LHCN-M2 (cell line): ENCODE measurements at regions not wholly inside any gene's neighbourhood (a gene's known extent, or its start where the extent isn't known, plus 50 kb on each side); places are given as distances from the start of the nearest gene placed in this dataset.
A peak's percentile ranks its signal among the peaks of the same experiment; 100 is the strongest.

ENCODE experiments used
- DNase-seq: peaks from one replicate; pipeline ENCODE4 v3.0.0-alpha.2; 2012; ENCODE audit warnings: low read depth

- DNase-seq = no peak
These were observed 742.0 kb upstream of the LRRTM4 start for GRCh38 chr2:78264130-78264529.

- DNase-seq = no peak
These were observed 744.3 kb upstream of the REG3G start for GRCh38 chr2:78281164-78281563.

GRCh38 chr2:78290581-78291214 lies 734.8 kb upstream of the REG3G start:
- no peak for DNase-seq

DNA sequence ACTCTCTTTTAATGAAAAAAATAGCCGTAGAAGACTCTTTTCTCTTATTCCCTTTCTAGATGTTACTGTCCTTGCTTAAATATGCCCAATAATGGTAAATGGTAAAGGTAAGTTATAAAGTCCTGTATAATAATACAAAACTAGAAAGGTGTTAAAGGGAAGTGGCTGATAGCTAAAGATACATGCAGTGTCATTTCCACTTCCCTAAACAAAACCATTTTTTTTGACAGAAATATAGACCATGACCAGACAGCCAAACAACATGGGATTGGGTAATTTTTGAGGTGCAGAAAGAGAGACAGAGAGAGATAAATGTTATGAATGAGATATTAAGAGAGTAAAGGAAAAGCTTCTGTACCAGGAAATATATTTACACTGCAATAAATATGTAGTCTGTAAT lies 731.7 kb upstream of the REG3G start:
- no peak for DNase-seq

DNA sequence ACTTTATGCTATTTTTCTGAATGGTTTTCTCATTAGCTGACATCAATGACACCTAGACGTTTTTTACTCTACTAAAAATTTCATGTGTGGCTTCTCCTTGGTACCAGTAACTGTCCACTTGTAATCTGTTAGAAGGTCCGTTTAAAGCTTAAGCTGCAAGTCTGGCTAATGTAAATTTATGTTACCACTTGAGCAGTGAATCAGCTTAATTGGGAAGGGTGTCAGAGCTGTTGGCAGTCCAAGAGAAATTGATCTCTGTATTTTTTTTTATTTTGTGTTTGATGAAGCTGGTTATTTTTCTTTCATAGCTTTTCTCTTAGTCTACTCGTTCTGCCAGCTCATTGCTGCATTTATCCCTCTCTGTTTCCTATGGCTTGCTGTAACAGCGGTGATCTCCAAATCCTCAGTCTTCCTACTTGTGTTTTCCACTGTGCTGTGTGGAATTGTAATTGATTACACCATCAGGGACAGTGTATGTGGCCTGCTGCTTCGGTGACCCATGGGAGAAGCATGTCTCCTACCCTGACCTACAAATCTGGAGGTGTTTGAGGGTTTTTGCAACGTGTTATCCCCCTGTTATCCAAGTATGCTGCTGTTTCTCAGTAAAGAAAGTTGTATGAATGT lies 724.2 kb upstream of the REG3G start:
- DNase-seq = no peak

DNA sequence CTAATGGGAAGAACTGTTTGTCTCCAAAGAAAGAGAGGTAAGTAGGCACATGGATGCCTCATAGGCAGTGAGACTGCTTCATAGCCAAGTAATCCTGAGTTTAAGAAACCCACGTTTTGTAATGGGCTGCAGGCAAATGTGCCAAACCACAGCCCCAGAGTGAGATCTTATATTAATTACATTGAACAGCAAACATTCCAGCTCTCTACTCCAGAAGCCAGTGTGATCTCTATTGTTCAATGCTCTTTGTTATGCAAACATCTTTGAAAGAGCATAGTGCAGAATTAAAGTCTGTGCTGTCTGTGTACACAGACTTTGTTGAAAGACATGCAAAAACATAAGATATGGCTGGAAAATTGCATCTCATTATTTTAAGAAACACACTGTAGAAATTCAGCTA lies 720.8 kb upstream of the REG3G start:
- no peak for DNase-seq

GRCh38 chr2:78309460-78309859 lies 716.0 kb upstream of the REG3G start:
- DNase-seq = no peak

GRCh38 chr2:78315368-78315767 lies 710.1 kb upstream of the REG3G start:
- no peak for DNase-seq

DNA sequence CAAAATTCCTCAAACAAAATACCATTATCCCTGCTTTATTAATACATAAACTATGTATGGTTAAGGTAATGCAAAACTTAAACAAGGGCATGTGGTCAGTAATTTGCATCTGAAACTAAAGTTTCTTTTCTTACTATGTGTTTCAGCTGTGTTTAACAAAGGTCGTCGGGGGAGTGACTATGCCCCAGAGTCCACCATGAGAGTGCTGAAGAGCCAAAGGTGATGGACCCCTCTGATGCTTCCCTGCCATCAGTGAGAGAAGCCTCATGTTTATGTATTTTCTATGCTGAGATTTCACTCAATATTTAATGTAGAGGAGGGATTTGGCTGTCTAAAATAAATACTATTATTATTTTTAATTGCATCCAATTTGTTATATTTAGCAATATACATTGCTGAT lies 707.2 kb upstream of the REG3G start:
- DNase-seq = no peak

GRCh38 chr2:78330193-78330592 lies 695.3 kb upstream of the REG3G start:
- no peak for DNase-seq

GRCh38 chr2:78351208-78351607 lies 674.3 kb upstream of the REG3G start:
- no peak for DNase-seq

- peak; percentile 0 for DNase-seq
These were observed 672.3 kb upstream of the REG3G start for GRCh38 chr2:78353168-78353567.

- DNase-seq = no peak
These were observed 669.5 kb upstream of the REG3G start for GRCh38 chr2:78355967-78356366.

GRCh38 chr2:78383576-78383975 lies 641.9 kb upstream of the REG3G start:
- no peak for DNase-seq

- DNase-seq = no peak
These were observed 628.3 kb upstream of the REG3G start for GRCh38 chr2:78397198-78397597.

GRCh38 chr2:78407960-78408794 lies 617.3 kb upstream of the REG3G start:
- DNase-seq = no peak

- no peak for DNase-seq
These were observed 616.7 kb upstream of the REG3G start for GRCh38 chr2:78408795-78409118.

DNA sequence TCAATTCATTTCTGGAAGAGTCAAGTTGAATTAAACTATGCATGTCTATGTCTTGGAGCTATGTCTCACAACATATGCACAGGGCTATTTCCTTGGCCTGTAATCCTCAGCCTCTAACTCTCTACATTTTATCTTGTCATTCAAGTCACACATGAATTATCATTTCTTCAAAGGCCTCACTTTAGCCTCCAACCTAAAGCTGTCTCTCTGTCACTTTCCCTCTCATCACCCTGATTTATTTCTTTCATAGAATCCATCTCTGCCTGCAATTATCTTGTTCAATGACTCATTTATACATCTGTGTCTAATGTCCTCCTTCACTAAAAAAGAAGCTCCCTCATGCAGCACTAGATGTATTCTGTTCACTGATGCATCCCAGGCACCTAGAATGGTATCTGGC lies 614.2 kb upstream of the REG3G start:
- DNase-seq = no peak

- no peak for DNase-seq
These were observed 608.7 kb upstream of the REG3G start for GRCh38 chr2:78416625-78417300.

- no peak for DNase-seq
These were observed 608.1 kb upstream of the REG3G start for GRCh38 chr2:78417355-78417754.

DNA sequence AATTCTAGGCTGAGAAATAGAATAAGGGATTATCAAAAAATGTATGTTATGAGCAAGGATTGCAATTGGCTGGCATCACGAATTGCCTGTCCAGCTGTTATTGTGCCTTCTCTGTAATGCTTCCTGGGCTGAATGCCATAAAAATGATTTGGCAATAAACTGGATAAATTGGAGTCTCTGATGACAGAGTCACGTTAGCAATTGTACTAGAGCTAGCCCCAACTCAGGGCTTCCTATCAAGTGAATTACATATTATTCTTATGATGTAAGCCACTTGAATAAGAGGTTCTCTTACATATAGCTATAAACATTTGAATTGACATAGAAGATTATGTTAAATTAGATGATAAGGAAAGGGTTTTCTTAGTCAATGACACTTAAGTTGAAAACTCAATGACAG lies 607.5 kb upstream of the REG3G start:
- no peak for DNase-seq

DNA sequence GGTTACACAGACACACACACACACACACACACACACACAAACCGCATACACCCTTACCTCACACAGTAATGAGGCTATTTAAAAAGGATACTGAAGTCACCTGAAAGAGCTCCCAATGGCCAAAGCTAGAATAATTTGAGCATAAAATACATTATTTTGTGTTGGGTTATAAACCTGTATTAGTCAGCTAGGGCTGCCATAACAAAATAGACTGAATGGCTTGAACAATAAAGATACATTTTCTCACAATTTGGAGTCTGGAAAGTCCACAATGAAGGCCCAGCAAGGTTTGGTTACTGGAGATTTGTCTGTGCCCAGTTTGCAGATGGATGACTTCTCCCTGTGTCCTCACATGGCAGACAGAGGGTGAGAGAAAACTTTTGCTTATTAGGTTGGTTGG lies 605.4 kb upstream of the REG3G start:
- no peak for DNase-seq

DNA sequence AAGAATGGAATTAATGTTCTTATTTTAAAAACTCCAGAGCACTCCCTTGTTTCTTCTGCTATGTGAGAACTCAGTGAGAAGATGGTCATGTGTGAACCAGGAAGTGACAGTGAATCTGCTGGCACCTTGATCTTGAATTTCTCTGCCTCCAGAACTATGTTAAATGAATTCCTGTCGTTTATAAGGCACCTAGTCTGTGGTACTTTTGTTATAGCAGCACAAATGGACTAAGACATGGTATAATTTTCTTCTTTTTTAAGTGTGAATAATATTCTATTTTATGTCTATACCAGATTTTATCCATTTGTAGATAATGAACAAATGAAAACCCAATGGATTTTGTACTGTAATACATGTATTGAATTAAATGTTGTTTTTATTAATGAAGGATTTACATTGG lies 601.9 kb upstream of the REG3G start:
- DNase-seq = no peak
